Upper lobe of left lung (tissue), 4 donors: ENCODE measurements at regions not wholly inside any gene's neighbourhood (a gene's known extent, or its start where the extent isn't known, plus 50 kb on each side); places are given as distances from the start of the nearest gene placed in this dataset.

ENCODE experiments used
- CTCF ChIP-seq, 6 experiments: fragments of 450-650 bp in 4 of 6; fragments of 200-600 bp in 2 of 6; sonication (generic) in 2 of 6; IDR thresholded peaks; one replicate each; pipeline ENCODE4 v1.5.1; 2016 to 2019; ENCODE audit warnings: antibody characterized with exemption in 6 of 6
- POLR2AphosphoS5 ChIP-seq, 2 donors: sonication (generic); formaldehyde crosslinking; IDR thresholded peaks; one replicate each; pipeline ENCODE4 v1.5.1; 2017; ENCODE audit warnings: antibody characterized with exemption in 2 of 2

GRCh38 chr12:90337018-90337417 lies 618.0 kb downstream of the CCER1 start:
- TF ChIP-seq CTCF (IDR thresholded peaks at IDR 0.05) (no peak), POLR2AphosphoS5 (IDR thresholded peaks at IDR 0.05) (no peak)
